GM21526 (cell line): ENCODE measurements at regions not wholly inside any gene's neighbourhood (a gene's known extent, or its start where the extent isn't known, plus 50 kb on each side); places are given as distances from the start of the nearest gene placed in this dataset.
"Not testable (repeated sequence)": the region's sequence is repeated elsewhere in the genome, so short reads cannot be mapped to it uniquely, and the experiment has no call there.

ENCODE experiments used
- ATAC-seq: cut with Tn5 transposase; IDR thresholded peaks from one replicate; pipeline ENCODE4 v1.9.1; 2021; ENCODE audit warnings: moderate library complexity; ENCODE audit not compliant: unreplicated experiment, low FRiP score

DNA sequence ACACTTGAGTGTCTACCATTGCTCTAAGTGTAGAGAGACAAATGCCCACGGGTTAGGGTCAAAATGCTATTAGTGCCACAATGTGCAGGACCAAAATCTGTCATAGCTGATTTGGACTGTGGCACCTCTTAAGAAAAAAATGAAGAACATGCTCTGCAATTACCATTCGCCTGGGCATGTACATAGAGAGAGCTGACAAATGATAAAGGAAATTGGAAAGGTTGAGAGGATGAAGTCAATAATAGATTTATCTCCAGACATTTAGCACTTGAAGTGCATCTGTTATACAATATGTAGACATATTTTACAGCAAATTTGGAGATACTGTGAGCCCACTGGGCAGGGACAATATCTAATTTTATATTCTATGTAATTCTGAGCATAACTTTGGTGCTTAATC lies 804.4 kb downstream of the SATB2 start:
- ATAC-seq: no peak

DNA sequence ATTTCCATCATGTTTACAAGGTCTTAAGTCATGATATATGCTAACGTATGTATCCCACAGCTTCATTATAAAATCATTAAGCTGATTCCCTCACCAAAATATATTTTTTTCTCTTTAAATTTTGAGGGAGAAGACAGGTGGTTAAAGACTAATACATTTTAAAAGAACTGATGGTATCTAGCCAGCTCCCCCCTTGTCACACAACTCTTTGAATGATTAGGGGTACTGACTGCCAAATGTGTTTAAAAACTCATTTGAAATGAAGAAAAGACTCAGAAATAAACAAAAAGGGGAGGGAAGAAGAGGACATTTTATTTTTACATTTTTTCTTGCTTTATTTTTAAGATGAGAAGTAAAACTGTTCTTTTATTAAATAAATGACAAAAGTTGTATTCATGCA lies 805.3 kb downstream of the SATB2 start:
- ATAC-seq: no peak

- no peak for ATAC-seq
Measured at GRCh38 chr2:198645816-198646215, 811.9 kb downstream of the SATB2 start.

DNA sequence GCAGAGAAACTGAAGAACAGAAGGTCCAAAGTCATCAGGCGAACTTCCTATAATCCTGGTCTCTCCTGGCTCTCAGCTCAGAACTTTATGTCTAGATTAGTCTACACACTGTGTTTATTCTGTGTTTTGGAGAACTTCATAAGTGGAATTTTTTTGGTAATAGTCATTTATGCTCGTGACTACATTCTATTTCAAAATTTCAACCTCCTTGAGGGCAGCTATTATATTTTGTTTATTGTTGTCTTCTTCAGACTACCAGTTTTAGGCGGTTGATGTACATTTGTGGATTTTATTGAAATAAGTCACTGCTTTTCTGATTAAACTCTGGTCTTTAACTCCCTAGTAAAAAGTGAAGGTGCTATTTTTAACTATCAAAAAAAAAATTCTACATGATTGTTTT lies 816.6 kb downstream of the SATB2 start:
- ATAC-seq: no peak

- no peak for ATAC-seq
Measured at GRCh38 chr2:198640463-198640862, 817.3 kb downstream of the SATB2 start.

GRCh38 chr2:198639580-198639979 lies 818.2 kb downstream of the SATB2 start:
- ATAC-seq: no peak

DNA sequence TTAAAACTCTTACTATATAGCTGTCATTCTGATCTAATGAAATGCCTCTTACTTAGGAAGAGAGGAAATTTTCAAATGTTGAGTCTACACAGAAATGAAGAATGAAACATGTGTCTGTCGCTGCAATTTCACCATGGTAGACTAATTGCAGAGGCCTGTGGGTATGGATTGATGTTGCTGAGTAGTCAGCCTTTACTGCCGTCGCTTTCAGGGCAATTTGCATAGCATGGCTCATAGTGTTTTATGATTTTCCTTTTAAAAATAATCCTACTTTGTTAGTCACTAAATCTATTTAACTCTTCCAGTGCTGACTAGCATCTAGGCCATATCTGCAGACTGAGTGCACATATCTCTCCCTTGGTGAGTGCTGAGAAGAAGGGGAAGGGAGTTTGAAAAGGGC lies 819.2 kb downstream of the SATB2 start:
- no peak for ATAC-seq

DNA sequence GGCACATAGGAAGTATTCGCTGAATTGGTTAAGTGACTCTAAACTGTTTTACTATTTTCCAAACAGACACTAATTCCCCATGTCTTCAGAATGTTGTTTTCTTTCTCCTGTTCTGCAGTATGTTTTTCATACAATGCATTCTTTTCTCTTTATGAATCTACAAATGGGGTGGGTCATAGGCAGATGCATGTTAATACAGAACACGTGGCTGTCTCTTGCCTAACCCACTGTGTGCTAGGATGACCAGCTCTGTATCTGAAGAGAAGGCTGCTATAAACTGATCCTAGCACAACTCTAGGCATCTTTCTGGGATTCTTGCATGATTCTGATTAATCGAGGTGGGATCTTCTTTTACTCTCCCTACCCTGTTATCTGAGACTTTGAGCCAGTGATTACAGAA lies 826.0 kb downstream of the PLCL1 start:
- ATAC-seq: no peak

DNA sequence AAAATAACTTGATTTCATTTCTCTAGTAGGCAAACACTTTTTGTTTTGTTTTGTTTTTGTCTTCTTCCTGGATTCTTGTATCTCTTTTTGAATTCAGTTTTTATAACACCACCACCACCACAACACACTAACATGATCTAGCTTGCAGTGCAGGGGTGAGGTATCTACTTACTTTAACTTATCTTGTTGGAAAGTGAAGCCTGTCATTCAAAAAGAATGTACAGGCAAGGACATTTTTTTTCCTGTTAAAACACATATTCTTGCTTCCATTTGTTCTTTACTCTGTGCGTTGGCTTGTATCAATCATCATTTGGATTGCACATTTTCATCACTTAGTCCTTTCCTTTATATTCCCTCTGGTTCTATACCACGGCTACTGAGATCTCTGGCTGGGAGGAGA lies 824.2 kb downstream of the PLCL1 start:
- ATAC-seq: no peak

GRCh38 chr2:198622986-198623730 lies 818.8 kb downstream of the PLCL1 start:
- no peak for ATAC-seq

GRCh38 chr2:198615972-198616371 lies 811.6 kb downstream of the PLCL1 start:
- ATAC-seq: no peak

DNA sequence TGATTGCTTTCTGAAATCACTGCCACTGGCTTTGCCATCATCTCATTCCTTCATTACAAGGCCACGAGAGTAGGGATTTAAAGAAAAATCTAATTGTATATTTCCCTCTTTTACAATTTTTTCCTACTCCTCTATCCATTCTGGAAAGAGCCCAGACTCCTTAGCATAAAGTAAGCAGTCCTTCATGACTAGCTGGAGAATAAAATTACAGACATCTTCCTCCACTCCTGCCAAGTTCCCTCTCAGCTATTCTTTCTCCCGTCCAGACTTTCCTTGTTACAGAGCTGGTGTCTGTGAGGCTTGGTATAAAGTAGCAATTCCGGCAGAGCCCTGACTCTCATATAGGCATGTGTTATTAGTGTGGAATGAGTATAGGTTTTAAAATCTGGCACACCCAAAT lies 806.8 kb downstream of the PLCL1 start:
- ATAC-seq: no peak

GRCh38 chr2:198604599-198604998 lies 800.2 kb downstream of the PLCL1 start:
- no peak for ATAC-seq

DNA sequence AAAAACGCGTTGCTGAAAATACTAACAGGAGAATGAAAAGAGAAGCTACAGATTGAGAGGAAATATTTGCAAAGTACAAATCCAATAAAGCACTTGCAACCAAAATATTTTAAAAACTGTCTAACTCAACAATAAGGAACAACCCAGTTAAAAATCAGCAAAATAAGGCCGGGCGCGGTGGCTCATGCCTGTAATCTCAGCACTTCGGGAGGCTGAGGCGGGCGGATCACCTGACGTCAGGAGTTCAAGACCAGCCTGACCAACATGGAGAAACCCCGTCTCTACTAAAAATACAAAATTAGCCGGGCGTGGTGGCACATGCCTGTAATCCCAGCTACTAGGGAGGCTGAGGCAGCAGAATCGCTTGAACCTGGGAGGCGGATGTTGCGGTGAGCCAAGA lies 798.6 kb downstream of the PLCL1 start:
- not testable (repeated sequence) for ATAC-seq

DNA sequence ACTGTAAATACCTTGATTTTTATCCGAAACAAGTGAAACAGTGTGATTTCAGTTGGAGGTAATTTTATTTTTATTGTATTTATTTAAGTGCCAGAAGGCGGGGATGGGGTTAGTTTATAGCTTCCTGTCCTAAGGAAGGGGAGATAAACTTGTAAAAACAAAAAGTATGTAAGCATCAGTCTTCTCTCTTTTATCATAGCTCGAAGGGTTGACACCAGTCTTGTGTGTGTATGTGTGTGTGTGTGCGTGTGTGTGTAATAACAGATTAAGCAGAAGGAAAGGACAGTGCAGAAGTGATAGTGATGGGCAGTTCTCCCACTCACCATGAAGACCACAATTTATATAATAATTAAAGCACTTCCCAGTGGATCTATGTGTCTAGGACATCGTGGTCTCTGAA lies 793.3 kb downstream of the PLCL1 start:
- ATAC-seq: no peak

DNA sequence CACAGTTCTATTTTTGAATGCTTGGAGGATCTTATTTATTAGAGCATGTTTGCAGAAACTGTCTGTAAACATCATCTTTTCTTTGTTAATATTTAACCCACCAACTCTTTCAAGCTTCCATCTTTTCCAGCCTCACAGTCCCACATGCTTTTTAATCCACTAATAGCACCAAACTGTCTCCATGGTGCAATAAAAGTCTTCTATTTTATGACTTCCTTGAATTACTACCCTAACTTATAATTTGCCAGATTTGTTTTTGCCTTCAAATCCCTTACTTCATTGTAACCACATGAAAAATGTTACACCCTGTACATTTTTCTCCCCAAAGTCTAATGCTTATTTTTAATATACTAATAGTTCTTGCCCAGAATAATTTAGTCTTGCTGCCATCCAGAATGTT lies 792.6 kb downstream of the PLCL1 start:
- no peak for ATAC-seq

- ATAC-seq: no peak
Measured at GRCh38 chr2:198595721-198596120, 791.3 kb downstream of the PLCL1 start.

DNA sequence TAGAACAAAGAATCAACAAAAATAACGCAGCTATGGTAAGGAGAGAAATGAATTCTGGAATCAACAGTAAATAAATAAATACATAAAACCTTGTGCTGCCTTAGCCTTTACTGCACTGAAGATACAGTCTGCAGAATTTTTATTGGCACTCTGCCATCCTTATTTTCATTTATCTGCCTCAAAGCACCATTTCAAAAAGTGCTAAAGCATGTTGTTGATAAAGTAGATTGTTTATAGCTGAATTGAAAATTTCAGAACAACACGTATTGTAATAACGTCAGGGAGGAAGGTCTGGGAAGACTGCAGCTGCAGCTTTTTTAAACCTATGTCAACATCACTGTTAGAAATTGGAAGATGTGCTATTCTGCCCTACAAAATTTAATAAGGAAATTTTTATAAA lies 787.2 kb downstream of the PLCL1 start:
- no peak for ATAC-seq

DNA sequence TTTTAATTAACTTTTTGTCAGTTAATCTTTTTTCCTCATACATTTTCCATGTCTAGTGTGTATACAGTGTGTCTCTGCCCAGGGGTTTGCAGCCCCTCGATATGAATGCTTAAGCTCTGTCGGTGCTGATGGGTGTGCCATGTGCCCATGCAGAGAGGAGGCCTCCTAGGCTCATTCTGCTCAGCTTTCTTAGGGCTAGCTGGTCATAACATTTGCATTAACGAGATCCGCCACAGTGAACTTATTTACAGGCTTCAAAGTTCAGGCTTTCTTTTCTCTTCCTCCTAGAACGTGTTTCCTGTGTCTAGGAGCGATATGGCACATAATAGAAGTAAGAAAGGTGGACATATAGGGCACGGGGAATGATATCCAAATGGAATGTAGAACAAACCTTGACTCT lies 783.3 kb downstream of the PLCL1 start:
- ATAC-seq: no peak

DNA sequence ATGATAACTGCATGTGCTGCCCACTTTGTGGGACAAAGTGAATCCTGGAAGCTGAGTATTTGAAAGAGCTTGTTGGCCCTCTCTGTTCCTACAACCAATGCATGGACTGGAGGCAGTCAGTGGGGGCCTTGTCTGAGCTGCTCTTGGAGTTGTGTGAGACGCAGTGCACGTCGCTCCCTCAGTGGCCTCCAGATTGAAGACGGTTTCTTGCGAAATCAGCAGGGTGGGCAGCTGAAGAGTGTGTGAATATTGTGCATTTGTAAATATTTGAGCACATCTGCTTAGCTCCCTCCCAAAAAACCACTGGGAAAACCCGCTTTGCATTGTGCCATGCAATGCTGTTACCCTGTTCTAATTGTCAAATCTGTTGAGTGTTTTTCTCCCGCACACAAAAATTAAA lies 782.8 kb downstream of the PLCL1 start:
- ATAC-seq: no peak

GRCh38 chr2:198571393-198571792 lies 767.0 kb downstream of the PLCL1 start:
- ATAC-seq: no peak

GRCh38 chr2:198558176-198558575 lies 753.8 kb downstream of the PLCL1 start:
- ATAC-seq: no peak

DNA sequence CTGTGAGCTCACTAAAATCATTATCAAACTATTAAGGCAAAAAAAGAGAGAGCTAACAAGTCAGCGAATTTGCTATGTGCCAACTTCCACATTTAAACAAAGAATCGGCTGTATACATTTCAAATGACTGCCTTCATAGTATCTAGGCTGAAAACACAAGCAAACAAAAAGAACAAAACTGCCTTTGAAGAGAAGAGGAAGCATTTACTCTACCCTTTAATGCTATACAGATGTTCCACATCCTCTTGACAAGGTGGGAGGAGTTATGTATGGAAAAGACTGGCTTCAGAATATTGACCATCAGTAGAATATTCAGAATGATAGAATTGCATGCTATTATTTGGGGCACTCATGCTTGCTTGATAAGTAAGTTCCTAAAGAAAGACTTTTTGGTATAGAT lies 741.7 kb downstream of the PLCL1 start:
- ATAC-seq: no peak
